Gastrocnemius medialis (tissue), 4 donors: ENCODE measurements at regions not wholly inside any gene's neighbourhood (a gene's known extent, or its start where the extent isn't known, plus 50 kb on each side); places are given as distances from the start of the nearest gene placed in this dataset.

Experiments
- ATAC-seq, 2 donors: fragments of 150-250 bp; one replicate each; pipeline ENCODE4 v1.9.1; 2016
- DNase-seq, 2 donors: peaks; one replicate each; pipeline ENCODE4 v3.0.0-alpha.2; 2019
- H3K27ac ChIP-seq, 4 donors: fragments of 200-600 bp; sonication (generic); 1 replicate in 1 of 4; 2 replicates in 3 of 4; pipeline ENCODE4 v1.5.1; 2016 to 2018; ENCODE audit warnings: mild to moderate bottlenecking in 2 of 4, moderate library complexity in 1 of 4
- H3K27me3 ChIP-seq, 3 donors: fragments of 200-600 bp; sonication (generic) in 2 of 3; 1 replicate in 1 of 3; 2 replicates in 2 of 3; pipeline versions ENCODE4 v1.5.1 to v1.6.0; 2016 to 2019; ENCODE audit warnings: mild to moderate bottlenecking in 1 of 3, moderate library complexity in 1 of 3
- H3K36me3 ChIP-seq, 2 donors: fragments of 200-600 bp; sonication (generic) in 1 of 2; one replicate each; pipeline ENCODE4 v1.5.1; 2017 to 2018
- H3K4me1 ChIP-seq, 2 donors: fragments of 200-600 bp; sonication (generic) in 1 of 2; one replicate each; pipeline ENCODE4 v1.5.1; 2016 to 2017; ENCODE audit warnings: mild to moderate bottlenecking in 2 of 2
- H3K4me3 ChIP-seq, 4 donors: fragments of 200-600 bp; sonication (generic) in 3 of 4; 1 replicate in 1 of 4; 2 replicates in 3 of 4; pipeline ENCODE4 v1.5.1; 2016 to 2019; ENCODE audit warnings: mild to moderate bottlenecking in 2 of 4
- H3K9me3 ChIP-seq, 3 donors: fragments of 200-600 bp; sonication (generic) in 2 of 3; 1 replicate in 1 of 3; 2 replicates in 2 of 3; pipeline ENCODE4 v1.5.1; 2016 to 2019
- POLR2A ChIP-seq, 2 donors: fragments of 450-650 bp; IDR thresholded peaks; one replicate each; pipeline ENCODE4 v1.6.1; 2017; ENCODE audit warnings: antibody characterized with exemption in 2 of 2, mild to moderate bottlenecking in 2 of 2, moderate library complexity in 2 of 2
- in situ Hi-C, 4 donors: fragments of 200-750 bp; cut with MboI; loops; one replicate each; pipeline versions ENCODE4 v1.15.0 to v1.8.0; 2017; ENCODE audit warnings: low sequenced_read_pairs in 4 of 4
- intact Hi-C: fragments of 100-400 bp; cut with DNase I; formaldehyde crosslinking; loops from one replicate; pipeline ENCODE4 v1.15.1; 2023; ENCODE audit warnings: low total_unique reads
- TF ChIP-seq, protein P1 (sequence below), 5 experiments: fragments of 450-650 bp in 3 of 5; fragments of 200-600 bp in 2 of 5; sonication (generic) in 2 of 5; IDR thresholded peaks in 4 of 5; conservative IDR thresholded peaks in 1 of 5; 1 replicate in 4 of 5; 2 replicates in 1 of 5; pipeline ENCODE4 v1.5.1; 2016 to 2019; ENCODE audit warnings: antibody characterized with exemption in 5 of 5, mild to moderate bottlenecking in 3 of 5, moderate library complexity in 3 of 5

DNA sequence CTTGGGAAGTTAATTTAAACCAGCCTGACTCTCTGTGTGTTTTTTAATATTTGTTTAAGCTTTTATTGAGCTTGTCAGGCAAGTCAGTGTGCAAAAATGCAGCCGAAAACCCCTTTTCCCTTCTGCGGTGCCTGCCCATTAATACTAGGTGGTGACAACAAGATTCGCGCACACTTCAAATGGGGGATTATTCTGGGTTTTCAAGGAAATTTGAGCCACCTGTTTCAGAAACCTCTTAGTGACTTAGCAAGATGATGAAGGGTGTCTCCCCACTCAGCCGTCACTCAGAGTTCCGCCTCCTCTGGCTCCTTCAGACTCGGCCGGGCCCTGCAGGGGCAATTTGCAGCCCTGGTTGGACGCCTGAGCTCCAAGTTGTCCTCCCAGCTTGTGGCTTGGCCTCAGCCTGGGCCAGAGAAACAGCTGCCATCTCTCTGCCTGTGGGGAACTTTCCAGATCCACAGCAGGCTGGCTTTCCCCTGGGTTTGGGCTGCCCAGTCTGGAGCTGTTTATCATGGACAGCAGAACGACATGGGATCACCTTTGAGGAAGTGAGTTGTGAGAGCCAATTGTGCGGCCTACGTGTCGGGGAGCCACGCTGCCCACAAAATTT lies 75.9 kb downstream of the SPRY4 start:
- in situ Hi-C loops (no loop called here), intact Hi-C loops (loop anchor here (2.0 kb wide), 1 partner anchor 76 kb away; the partner anchor contains the start of gene SPRY4)
- H3K27me3 ChIP-seq, result no peaks in the 10 kb centered on the region
- TF ChIP-seq POLR2A (IDR thresholded peaks at IDR 0.05), result no peak
- TF ChIP-seq, protein P1, sequence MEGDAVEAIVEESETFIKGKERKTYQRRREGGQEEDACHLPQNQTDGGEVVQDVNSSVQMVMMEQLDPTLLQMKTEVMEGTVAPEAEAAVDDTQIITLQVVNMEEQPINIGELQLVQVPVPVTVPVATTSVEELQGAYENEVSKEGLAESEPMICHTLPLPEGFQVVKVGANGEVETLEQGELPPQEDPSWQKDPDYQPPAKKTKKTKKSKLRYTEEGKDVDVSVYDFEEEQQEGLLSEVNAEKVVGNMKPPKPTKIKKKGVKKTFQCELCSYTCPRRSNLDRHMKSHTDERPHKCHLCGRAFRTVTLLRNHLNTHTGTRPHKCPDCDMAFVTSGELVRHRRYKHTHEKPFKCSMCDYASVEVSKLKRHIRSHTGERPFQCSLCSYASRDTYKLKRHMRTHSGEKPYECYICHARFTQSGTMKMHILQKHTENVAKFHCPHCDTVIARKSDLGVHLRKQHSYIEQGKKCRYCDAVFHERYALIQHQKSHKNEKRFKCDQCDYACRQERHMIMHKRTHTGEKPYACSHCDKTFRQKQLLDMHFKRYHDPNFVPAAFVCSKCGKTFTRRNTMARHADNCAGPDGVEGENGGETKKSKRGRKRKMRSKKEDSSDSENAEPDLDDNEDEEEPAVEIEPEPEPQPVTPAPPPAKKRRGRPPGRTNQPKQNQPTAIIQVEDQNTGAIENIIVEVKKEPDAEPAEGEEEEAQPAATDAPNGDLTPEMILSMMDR (IDR thresholded peaks at IDR 0.05 in 4 of 5, conservative IDR thresholded peaks at IDR 0.05 in 1 of 5), result no peak
- no peaks in the 10 kb centered on the region for H3K36me3 ChIP-seq
- no peaks in the 10 kb centered on the region for H3K9me3 ChIP-seq
- no peak overlapping the region for H3K27ac ChIP-seq
- peak; percentile 11 to 35 for DNase-seq
- no peaks in the 10 kb centered on the region for H3K4me1 ChIP-seq
- no peak overlapping the region for H3K4me3 ChIP-seq
- ATAC-seq, result peak; percentile 47 to 65

DNA sequence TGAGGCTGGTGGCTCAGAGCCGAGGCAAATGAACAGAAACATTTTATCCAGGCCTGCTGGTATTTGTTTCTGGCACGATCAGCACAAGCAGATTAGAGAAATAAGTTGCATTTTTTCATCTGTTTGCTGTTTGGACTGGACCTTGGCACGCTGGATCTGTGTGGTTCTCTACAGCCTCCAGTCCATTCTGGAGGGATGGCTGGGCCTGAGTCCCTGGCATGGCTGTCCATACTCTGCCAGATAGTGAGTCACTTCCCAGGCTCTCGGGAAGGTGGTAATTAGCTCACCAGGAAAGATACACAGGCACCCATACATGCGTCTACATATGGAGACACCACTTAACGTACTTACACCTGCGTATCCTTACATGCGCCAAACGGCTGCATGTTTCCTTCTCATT lies 78.6 kb downstream of the SPRY4 start:
- intact Hi-C loops (no loop called here), in situ Hi-C loops (no loop called here)
- DNase-seq, result peak in 1 of 2 donors; percentile 16

DNA sequence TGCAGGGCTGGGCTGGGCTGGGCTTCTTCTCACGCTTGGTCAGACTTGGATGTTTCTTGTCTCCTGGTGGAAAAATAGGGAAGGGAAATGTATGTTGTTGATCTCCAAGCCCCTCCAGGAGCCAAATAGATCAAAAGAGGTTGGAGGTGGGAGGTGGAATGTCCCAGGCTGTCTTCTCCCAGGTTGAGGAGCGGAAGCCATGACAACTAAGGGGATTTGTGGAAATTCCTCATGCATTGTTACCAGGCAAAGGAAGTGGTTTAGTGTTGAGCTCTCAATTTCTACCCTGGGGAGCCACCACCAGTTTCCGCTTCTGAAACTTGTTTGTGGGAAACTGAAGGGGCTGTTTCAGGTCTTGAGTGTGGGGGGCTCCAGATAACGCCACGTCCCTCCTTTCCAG lies 79.0 kb downstream of the SPRY4 start:
- in situ Hi-C loops (no loop called here), intact Hi-C loops (no loop called here)
- H3K27ac ChIP-seq, result no peak overlapping the region
- no peaks in the 10 kb centered on the region for H3K27me3 ChIP-seq
- TF ChIP-seq, protein P1 (IDR thresholded peaks at IDR 0.05 in 4 of 5, conservative IDR thresholded peaks at IDR 0.05 in 1 of 5), result no peak
- no peak for TF ChIP-seq POLR2A (IDR thresholded peaks at IDR 0.05)
- no peaks in the 10 kb centered on the region for H3K36me3 ChIP-seq
- no peaks in the 10 kb centered on the region for H3K4me1 ChIP-seq
- no peak for DNase-seq
- no peaks in the 10 kb centered on the region for H3K9me3 ChIP-seq
- H3K4me3 ChIP-seq, result no peak overlapping the region
- ATAC-seq, result no peak

More for the DNA sequence above, 78.6 kb downstream of the SPRY4 start:
- Histone ChIP-seq H3K9me3 (no peaks in the 10 kb centered on the region), H3K36me3 (no peaks in the 10 kb centered on the region), H3K4me1 (no peaks in the 10 kb centered on the region), H3K27ac (no peak overlapping the region), H3K27me3 (no peaks in the 10 kb centered on the region), H3K4me3 (no peak overlapping the region)
- peak; percentile 16 to 44 for ATAC-seq
- no peak for TF ChIP-seq POLR2A (IDR thresholded peaks at IDR 0.05)
- TF ChIP-seq, protein P1 (IDR thresholded peaks at IDR 0.05 in 4 of 5, conservative IDR thresholded peaks at IDR 0.05 in 1 of 5), result no peak

DNA sequence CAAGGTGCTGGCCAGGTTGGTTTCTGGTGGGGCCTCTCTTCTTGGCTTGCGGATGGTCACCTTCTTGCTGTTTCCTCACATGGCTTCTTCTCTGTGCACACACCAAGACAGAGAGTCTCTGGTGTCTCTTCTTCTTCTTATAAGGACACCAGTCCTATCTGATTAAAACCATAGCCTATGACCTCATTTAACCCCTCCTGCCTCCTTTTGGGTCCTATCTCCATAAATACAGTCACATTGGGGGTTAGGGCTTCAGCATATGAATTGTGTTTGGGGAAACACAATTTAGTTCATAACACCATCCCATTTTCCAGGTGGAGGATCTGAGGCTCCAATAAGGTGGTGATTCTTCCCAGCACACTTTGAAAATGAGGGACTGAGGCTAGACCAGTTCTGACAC lies 80.4 kb downstream of the SPRY4 start:
- DNase-seq, result no peak
- no peaks in the 10 kb centered on the region for H3K27me3 ChIP-seq
- no peaks in the 10 kb centered on the region for H3K36me3 ChIP-seq
- in situ Hi-C loops, result no loop called here
- no peaks in the 10 kb centered on the region for H3K4me1 ChIP-seq
- no peak overlapping the region for H3K4me3 ChIP-seq
- H3K9me3 ChIP-seq, result no peaks in the 10 kb centered on the region
- H3K27ac ChIP-seq, result no peak overlapping the region
- TF ChIP-seq, protein P1 (IDR thresholded peaks at IDR 0.05 in 4 of 5, conservative IDR thresholded peaks at IDR 0.05 in 1 of 5), result no peak
- ATAC-seq, result no peak
- intact Hi-C loops, result no loop called here

DNA sequence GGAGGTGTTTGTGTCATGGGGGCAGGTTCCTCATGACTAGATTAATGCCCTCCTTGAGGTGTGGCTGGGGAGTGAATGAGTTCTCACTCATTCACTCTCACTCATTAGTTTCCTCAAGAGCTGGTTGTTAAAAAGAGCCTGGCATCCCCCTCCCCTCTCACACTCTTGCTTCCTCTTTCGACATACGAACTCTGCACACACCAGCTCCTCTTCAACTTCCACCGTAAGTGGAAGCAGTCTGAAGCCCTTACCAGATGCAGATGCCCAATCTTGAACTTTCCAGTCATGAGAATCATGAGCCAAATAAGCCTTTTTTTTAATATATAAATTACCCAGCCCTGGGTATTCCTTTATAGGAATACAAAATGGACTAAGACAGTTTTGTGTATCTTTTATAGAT lies 82.5 kb downstream of the SPRY4 start:
- TF ChIP-seq, protein P1 (IDR thresholded peaks at IDR 0.05 in 4 of 5, conservative IDR thresholded peaks at IDR 0.05 in 1 of 5), result no peak
- TF ChIP-seq POLR2A (IDR thresholded peaks at IDR 0.05), result no peak
- no peak overlapping the region for H3K27ac ChIP-seq
- no peaks in the 10 kb centered on the region for H3K9me3 ChIP-seq
- DNase-seq (no peak), ATAC-seq (no peak)
- intact Hi-C loops (no loop called here), in situ Hi-C loops (no loop called here)
- H3K4me1 ChIP-seq, result no peaks in the 10 kb centered on the region
- no peak overlapping the region for H3K4me3 ChIP-seq
- no peaks in the 10 kb centered on the region for H3K27me3 ChIP-seq
- H3K36me3 ChIP-seq, result no peaks in the 10 kb centered on the region
